HCT116 (cell line): ENCODE measurements at regions not wholly inside any gene's neighbourhood (a gene's known extent, or its start where the extent isn't known, plus 50 kb on each side); places are given as distances from the start of the nearest gene placed in this dataset.

Experiments used
- ATAC-seq: fragments of 200-7000 bp; cut with Tn5 transposase; 2 replicates; pipeline ENCODE4 v1.9.1; 2020; ENCODE audit warnings: mild to moderate bottlenecking, moderate library complexity
- BruUV-seq: library from RNA; stranded (reverse); fragments of 400-500 nt; replicated peaks from 2 replicates; lab custom pipeline; 2021; lab: Mats Ljungman, UMichigan
- CTCF ChIA-PET: fragments of 300-600 bp; sonication (Branson Sonifier 250); formaldehyde crosslinking; loops from one replicate; lab custom pipeline; 2021; ENCODE audit warnings: antibody characterized with exemption; lab: Charles Lee
- POLR2A ChIA-PET: fragments of 300-600, 350-600 bp; sonication (Branson Sonifier 250); formaldehyde crosslinking; loops from one replicate; lab custom pipeline; 2021; ENCODE audit warnings: antibody characterized with exemption; lab: Charles Lee
- RAD21 ChIA-PET, 2 experiments: fragments of 300-600 bp; sonication (Branson Sonifier 250); formaldehyde crosslinking; loops; one replicate each; lab custom pipeline; 2023; ENCODE audit warnings: low total read pairs in 2 of 2; ENCODE audit not compliant: uncharacterized antibody in 2 of 2, unreplicated experiment in 2 of 2, low non-redundant PET in 1 of 2; lab: Charles Lee
- DNase-seq: peaks from one replicate; pipeline ENCODE4 v3.0.0-alpha.2; 2010; ENCODE audit warnings: low read depth, low spot score
- H2AFZ ChIP-seq: fragments of 200-600 bp; shearing (Covaris generic), sonication (generic); 2 replicates; pipeline ENCODE4 v1.6.1; 2017; ENCODE audit warnings: low read depth, mixed run types, mixed read lengths, antibody characterized with exemption, low read length; ENCODE audit not compliant: poor library complexity, severe bottlenecking
- H3K27ac ChIP-seq: 2 replicates; pipeline ENCODE4 v1.5.1; 2012; ENCODE audit warnings: low read depth, low read length
- H3K27me3 ChIP-seq: fragments of 200-600 bp; sonication (generic); 2 replicates; pipeline ENCODE4 v1.6.1; 2016; ENCODE audit warnings: mixed run types, low read length, mixed read lengths; ENCODE audit not compliant: insufficient read depth
- H3K36me3 ChIP-seq, 2 experiments: fragments of 200-500 bp in 1 of 2; fragments of 200-600 bp in 1 of 2; sonication (Bioruptor generic) in 1 of 2; sonication (generic) in 1 of 2; 2 replicates each; pipeline versions ENCODE4 v1.5.1 to v1.6.1; 2014 to 2016; ENCODE audit warnings: low read length in 2 of 2, inconsistent platforms in 1 of 2, mixed read lengths in 1 of 2, mixed run types in 1 of 2; ENCODE audit not compliant: insufficient read depth in 2 of 2, control insufficient read depth in 1 of 2
- H3K4me1 ChIP-seq, 2 experiments: fragments of 200-600 bp in 1 of 2; sonication (generic) in 1 of 2; 2 replicates each; pipeline versions ENCODE4 v1.5.1 to v1.6.1; 2012 to 2017; ENCODE audit warnings: low read length in 2 of 2, inconsistent platforms in 1 of 2, mild to moderate bottlenecking in 1 of 2, mixed read lengths in 1 of 2, mixed run types in 1 of 2, moderate library complexity in 1 of 2; ENCODE audit not compliant: insufficient read depth in 2 of 2, control insufficient read depth in 1 of 2
- H3K4me2 ChIP-seq: fragments of 200-600 bp; sonication (generic); 2 replicates; pipeline ENCODE4 v1.6.1; 2017; ENCODE audit warnings: mixed run types, low read length, mixed read lengths
- H3K4me3 ChIP-seq, 2 experiments: fragments of 200-600 bp in 1 of 2; sonication (generic) in 1 of 2; replicated peaks in 1 of 2; 2 replicates each; pipeline ENCODE4 v1.5.1; 2011 to 2016; ENCODE audit warnings: low read length in 2 of 2, control low read depth in 1 of 2, low read depth in 1 of 2, mild to moderate bottlenecking in 1 of 2, mixed read lengths in 1 of 2, mixed run types in 1 of 2
- H3K79me2 ChIP-seq: fragments of 200-600 bp; sonication (generic); 2 replicates; pipeline ENCODE4 v1.6.1; 2017; ENCODE audit warnings: mild to moderate bottlenecking, mixed run types, low read length, moderate library complexity, mixed read lengths; ENCODE audit not compliant: insufficient read depth
- H3K9ac ChIP-seq: fragments of 200-600 bp; sonication (generic); 2 replicates; pipeline ENCODE4 v1.6.1; 2016; ENCODE audit warnings: low read length, mixed read lengths
- H3K9me2 ChIP-seq: fragments of 200-600 bp; sonication (generic), shearing (Covaris generic); 2 replicates; pipeline ENCODE4 v1.6.1; 2017; ENCODE audit warnings: mixed run types, mild to moderate bottlenecking, moderate library complexity; ENCODE audit not compliant: insufficient read depth
- H3K9me3 ChIP-seq, 2 experiments: fragments of 200-500 bp in 1 of 2; fragments of 200-600 bp in 1 of 2; sonication (Bioruptor generic) in 1 of 2; sonication (generic) in 1 of 2; 2 replicates each; pipeline ENCODE4 v1.6.1; 2014 to 2017; ENCODE audit warnings: low read length in 2 of 2, mixed read lengths in 2 of 2, inconsistent platforms in 1 of 2, low read depth in 1 of 2, mild to moderate bottlenecking in 1 of 2, mixed run types in 1 of 2, moderate library complexity in 1 of 2; ENCODE audit not compliant: control insufficient read depth in 1 of 2, insufficient read depth in 1 of 2
- H4K20me1 ChIP-seq: fragments of 200-600 bp; sonication (generic), shearing (Covaris generic); 2 replicates; pipeline ENCODE4 v1.6.1; 2017; ENCODE audit warnings: mixed run types, mild to moderate bottlenecking, moderate library complexity; ENCODE audit not compliant: insufficient read depth
- ATF3 ChIP-seq: IDR thresholded peaks from 2 replicates; pipeline ENCODE4 v1.6.1; 2012
- CBX3 ChIP-seq: IDR thresholded peaks from 2 replicates; pipeline ENCODE4 v1.6.1; 2012; ENCODE audit warnings: low read depth
- CEBPB ChIP-seq: IDR thresholded peaks from 2 replicates; pipeline ENCODE4 v1.6.1; 2012; ENCODE audit warnings: low read depth
- CTCF ChIP-seq, 3 experiments: fragments of 200-600 bp in 1 of 3; sonication (generic) in 1 of 3; IDR thresholded peaks in 2 of 3; conservative IDR thresholded peaks in 1 of 3; 2 replicates each; pipeline ENCODE4 v1.5.1; 2012 to 2017; ENCODE audit warnings: low read depth in 2 of 3, low read length in 2 of 3, antibody characterized with exemption in 1 of 3, borderline replicate concordance in 1 of 3, control low read depth in 1 of 3, mild to moderate bottlenecking in 1 of 3, mixed read lengths in 1 of 3, mixed run types in 1 of 3, moderate library complexity in 1 of 3; ENCODE audit not compliant: insufficient read depth in 1 of 3
- EGR1 ChIP-seq: IDR thresholded peaks from 2 replicates; pipeline ENCODE4 v1.6.1; 2012; ENCODE audit warnings: low read depth
- EZH2phosphoT487 ChIP-seq: fragments of 200-600 bp; IDR thresholded peaks from 2 replicates; pipeline ENCODE4 v1.6.1; 2018; ENCODE audit warnings: antibody characterized with exemption, borderline replicate concordance
- FOSL1 ChIP-seq: IDR thresholded peaks from 2 replicates; pipeline ENCODE4 v1.6.1; 2012; ENCODE audit warnings: low read depth
- JUND ChIP-seq: IDR thresholded peaks from 2 replicates; pipeline ENCODE4 v1.6.1; 2012
- RAD21 ChIP-seq: IDR thresholded peaks from 2 replicates; pipeline ENCODE4 v1.6.1; 2012; ENCODE audit warnings: low read depth, mild to moderate bottlenecking
- SIN3A ChIP-seq: IDR thresholded peaks from 2 replicates; pipeline ENCODE4 v1.6.1; 2012; ENCODE audit warnings: low read depth
- SP1 ChIP-seq: IDR thresholded peaks from 2 replicates; pipeline ENCODE4 v1.6.1; 2012; ENCODE audit warnings: low read depth
- TCF7L2 ChIP-seq: IDR thresholded peaks from 2 replicates; pipeline ENCODE4 v1.7.0; 2011; ENCODE audit warnings: borderline replicate concordance, inconsistent platforms; ENCODE audit not compliant: insufficient read depth, insufficient read length; ENCODE audit errors: extremely low read depth
- YY1 ChIP-seq: IDR thresholded peaks from 2 replicates; pipeline ENCODE4 v1.6.1; 2011; ENCODE audit warnings: low read length, low read depth, moderate library complexity, mild to moderate bottlenecking; ENCODE audit not compliant: insufficient replicate concordance; ENCODE audit errors: extremely low read depth
- intact Hi-C: fragments of 100-400 bp; cut with micrococcal nuclease; formaldehyde crosslinking; loops from 2 replicates; pipeline ENCODE4 v1.10.0; 2022

- Histone ChIP-seq H3K27me3 (no peaks in the 10 kb centered on the region), H3K4me3 (no peak overlapping the region), H3K79me2 (no peaks in the 10 kb centered on the region), H3K36me3 (no peaks in the 10 kb centered on the region), H2AFZ (no peak overlapping the region), H3K9ac (no peak overlapping the region), H3K9me3 (no peaks in the 10 kb centered on the region), H3K27ac (no peak overlapping the region), H3K4me2 (no peak overlapping the region), H3K9me2 (no peaks in the 10 kb centered on the region), H3K4me1 (no peaks in the 10 kb centered on the region), H4K20me1 (no peaks in the 10 kb centered on the region)
- ChIA-PET RAD21 (no interaction called here), POLR2A (no interaction called here), CTCF (no interaction called here)
- intact Hi-C loops, result no loop called here
- no peak for TF ChIP-seq CTCF (IDR thresholded peaks at IDR 0.05 in 2 of 3, conservative IDR thresholded peaks at IDR 0.05 in 1 of 3; ENCODE audit: borderline replicate concordance in 1 of 3, insufficient read depth in 1 of 3, low read depth in 2 of 3, low read length in 2 of 3)
- TF ChIP-seq ATF3, result no peak
- TF ChIP-seq SIN3A, result no peak
- no peak for TF ChIP-seq EZH2phosphoT487
- no peak for TF ChIP-seq JUND
- TF ChIP-seq YY1, result no peak
- TF ChIP-seq TCF7L2, result no peak
- TF ChIP-seq SP1, result no peak
- ATAC-seq (no peak), DNase-seq (no peak)
- no TSS peak for BruUV-seq
These were observed 763.2 kb upstream of the CHAC2 start for GRCh38 chr2:53004413-53004812.

- no TSS peak for BruUV-seq
- Histone ChIP-seq H3K9me3 (no peaks in the 10 kb centered on the region), H3K9me2 (no peaks in the 10 kb centered on the region), H3K4me1 (no peaks in the 10 kb centered on the region), H3K9ac (no peak overlapping the region), H3K36me3 (no peaks in the 10 kb centered on the region), H2AFZ (no peak overlapping the region), H3K79me2 (no peaks in the 10 kb centered on the region)
- ATAC-seq, result no peak
- intact Hi-C loops, result no loop called here
- DNase-seq, result no peak
- ChIA-PET POLR2A (no interaction called here), CTCF (no interaction called here), RAD21 (interaction anchor here in 1 of 2 experiments (0.7 kb wide), 1 partner anchor 1820 kb away, joined by 3 read pairs; no protein-coding TSS in a partner anchor)
- TF ChIP-seq SP1 (no peak), CEBPB (no peak), CTCF (IDR thresholded peaks at IDR 0.05 in 2 of 3, conservative IDR thresholded peaks at IDR 0.05 in 1 of 3; ENCODE audit: borderline replicate concordance in 1 of 3, insufficient read depth in 1 of 3, low read depth in 2 of 3, low read length in 2 of 3) (no peak), RAD21 (no peak), FOSL1 (no peak), JUND (no peak), EGR1 (no peak), YY1 (no peak), CBX3 (no peak), ATF3 (no peak)
- TF ChIP-seq, all 23 proteins: peak for 0
- Histone ChIP-seq H3K4me2 (no peak overlapping the region), H4K20me1 (no peaks in the 10 kb centered on the region), H3K27ac (no peak overlapping the region), H3K4me3 (no peak overlapping the region), H3K27me3 (no peaks in the 10 kb centered on the region)
These were observed 772.2 kb upstream of the CHAC2 start for GRCh38 chr2:52995424-52995823.
